T47D (cell line): ENCODE measurements at regions not wholly inside any gene's neighbourhood (a gene's known extent, or its start where the extent isn't known, plus 50 kb on each side); places are given as distances from the start of the nearest gene placed in this dataset.

ENCODE experiments used
- DNase-seq, 2 experiments: peaks; one replicate each; pipeline versions ENCODE4 v3.0.0 to v3.0.0-alpha.2; 2011 to 2012; ENCODE audit warnings: low read depth in 1 of 2, low spot score in 1 of 2
- JUND ChIP-seq: IDR thresholded peaks from 2 replicates; pipeline ENCODE4 v1.6.1; 2012; ENCODE audit warnings: low read depth
- in situ Hi-C: cut with HindIII; loops from 2 replicates; pipeline ENCODE4 v1.10.0; 2016; ENCODE audit warnings: low sequenced_read_pairs, low pct_unique_long_range_greater_than_20kb

DNA sequence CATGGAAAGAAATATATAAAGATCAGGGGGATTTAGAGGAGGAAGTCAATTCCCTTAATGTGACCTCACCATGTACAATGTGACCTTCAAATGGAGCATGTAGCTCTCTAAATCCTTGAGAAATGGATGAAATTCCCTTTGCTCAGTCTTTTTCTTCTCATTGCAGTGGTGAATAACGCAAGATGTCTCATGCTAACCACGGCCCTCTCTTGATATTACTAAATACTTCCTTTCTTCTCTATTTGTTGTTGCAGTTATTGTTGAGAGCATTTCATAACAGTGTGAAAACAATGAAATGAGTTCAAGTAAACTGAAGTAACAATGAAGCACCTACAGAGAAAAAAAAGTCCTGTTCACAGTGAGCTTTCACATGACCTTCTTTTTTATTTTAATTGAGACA is 55.6 kb downstream of the ZNF281 start:
- no peak for TF ChIP-seq JUND
- no peak for DNase-seq
- in situ Hi-C loops = no loop called here

DNA sequence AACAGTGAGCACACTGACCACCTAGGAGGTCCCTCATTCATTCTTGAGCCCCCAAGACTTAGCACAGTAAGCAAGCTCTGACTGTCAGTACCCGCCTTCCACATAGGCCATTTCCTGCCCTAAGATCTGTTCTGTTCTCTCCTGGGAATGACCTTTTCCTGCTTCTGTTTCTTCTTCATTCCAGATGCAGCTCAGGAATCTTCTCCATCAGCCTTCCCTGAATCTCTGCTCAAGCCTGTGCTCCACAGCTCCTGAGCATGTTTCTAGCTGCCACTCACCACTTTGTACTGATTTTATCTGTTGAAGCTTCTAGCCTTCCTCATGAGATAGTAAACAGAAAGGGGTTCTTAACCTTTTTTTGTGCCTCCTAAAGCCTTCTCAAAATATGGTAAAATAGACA is 56.6 kb downstream of the ZNF281 start:
- no peak for DNase-seq
- TF ChIP-seq JUND = no peak
- in situ Hi-C loops = no loop called here

DNA sequence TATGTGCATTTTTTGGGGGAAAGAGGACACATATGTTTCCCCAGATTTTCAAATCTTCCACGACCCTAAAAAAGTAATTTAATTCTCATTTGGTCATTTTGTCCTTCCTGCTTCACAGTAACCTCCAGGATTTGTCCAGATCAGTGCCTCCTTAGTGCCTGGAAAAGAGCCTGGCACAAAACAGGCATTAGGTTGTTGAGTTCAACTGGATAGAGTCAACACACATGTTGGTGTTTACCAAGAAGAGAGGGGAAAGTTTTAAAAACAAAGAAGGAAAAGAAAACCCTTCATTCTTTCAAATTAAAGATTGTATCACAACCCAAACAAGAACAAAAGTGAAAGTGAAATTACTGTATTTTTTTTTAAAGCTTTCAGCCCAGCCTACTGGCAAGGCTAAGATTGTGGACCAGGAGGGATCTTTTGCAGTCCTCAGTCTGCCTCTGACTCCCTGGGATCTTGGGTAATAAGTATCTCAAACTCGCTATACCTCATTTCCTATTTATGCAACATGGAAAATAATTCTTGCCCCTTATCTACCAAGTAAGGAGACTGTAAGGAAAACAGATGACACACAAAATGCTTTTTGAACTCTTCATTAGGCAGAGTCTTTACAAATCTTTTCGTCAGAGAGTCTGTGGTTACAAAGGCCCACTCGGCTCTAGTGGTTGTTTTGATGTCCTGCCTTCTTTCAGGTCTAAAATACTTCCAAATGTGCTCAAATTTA is 57.8 kb downstream of the ZNF281 start:
- no peak for DNase-seq
- TF ChIP-seq JUND = no peak
- in situ Hi-C loops = no loop called here

DNA sequence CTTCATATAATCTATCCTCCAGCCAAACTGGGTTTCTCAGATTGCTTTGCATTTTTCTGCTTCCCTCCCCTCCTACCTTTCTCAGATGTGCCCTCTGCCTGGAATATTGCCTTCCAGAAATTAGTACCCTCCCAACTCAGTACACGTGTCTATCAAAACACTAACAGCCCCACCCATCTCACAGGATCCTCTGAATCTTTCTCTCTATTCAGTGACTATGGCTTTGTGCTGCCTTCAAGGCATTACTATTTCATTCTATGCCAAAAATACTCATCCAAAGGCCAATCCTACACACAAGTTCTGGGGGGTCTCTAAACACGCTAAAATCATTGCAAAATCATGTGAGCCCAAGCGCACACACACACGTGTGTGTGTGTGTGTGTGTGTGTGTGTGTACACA is 58.4 kb downstream of the ZNF281 start:
- TF ChIP-seq JUND = no peak
- no peak for DNase-seq
- in situ Hi-C loops = no loop called here

DNA sequence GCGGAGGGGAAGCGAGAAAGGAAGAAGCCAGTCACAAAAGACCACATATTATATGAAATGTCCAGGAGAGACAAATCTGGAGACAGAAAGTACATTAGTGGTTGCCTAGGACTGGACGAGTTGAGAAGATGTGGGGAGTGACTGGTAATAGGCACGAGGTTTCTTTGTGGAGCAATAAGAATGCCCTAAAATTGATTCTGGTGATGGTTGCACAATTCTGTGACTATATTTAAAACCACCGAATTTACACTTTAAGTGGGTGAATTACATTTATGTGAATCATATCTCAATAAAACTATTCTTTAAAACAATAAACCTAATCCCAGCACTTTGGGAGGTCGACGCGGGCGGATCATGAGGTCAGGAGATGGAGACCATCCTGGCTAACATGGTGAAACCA is 63.1 kb downstream of the ZNF281 start:
- in situ Hi-C loops = no loop called here
- no peak for DNase-seq

DNA sequence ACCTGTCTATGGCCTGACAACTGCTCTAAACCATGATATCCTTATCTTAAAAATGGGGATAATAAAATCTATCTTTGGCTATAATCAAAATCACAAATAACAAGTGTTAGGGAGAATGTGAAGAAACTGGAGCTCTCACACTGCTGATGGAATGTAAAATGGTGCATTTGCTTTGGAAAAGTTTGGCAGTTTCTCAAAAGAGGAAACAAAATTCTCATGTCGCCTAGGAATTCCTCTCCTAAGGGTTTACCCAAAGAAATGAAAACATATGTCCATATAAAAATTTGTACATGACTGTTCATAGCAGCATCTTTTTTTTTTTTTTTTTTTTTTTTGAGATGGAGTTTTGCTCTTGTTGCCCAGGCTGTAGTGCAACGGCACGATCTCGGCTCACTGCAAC is 64.3 kb downstream of the ZNF281 start:
- in situ Hi-C loops = no loop called here
- no peak for DNase-seq
- TF ChIP-seq JUND = no peak

More for the DNA sequence above, 63.1 kb downstream of the ZNF281 start:
- no peak for TF ChIP-seq JUND

GRCh38 chr1:200343874-200344273 is 66.0 kb downstream of the ZNF281 start:
- DNase-seq = no peak
- no peak for TF ChIP-seq JUND
- in situ Hi-C loops = no loop called here

GRCh38 chr1:200342511-200343311 is 67.1 kb downstream of the ZNF281 start:
- in situ Hi-C loops = no loop called here
- DNase-seq = no peak

GRCh38 chr1:200338451-200338850 is 71.4 kb downstream of the ZNF281 start:
- in situ Hi-C loops = no loop called here
- no peak for DNase-seq
- no peak for TF ChIP-seq JUND

More at GRCh38 chr1:200342511-200343311, 67.1 kb downstream of the ZNF281 start:
- TF ChIP-seq JUND = no peak

GRCh38 chr1:200337831-200338230 is 72.0 kb downstream of the ZNF281 start:
- TF ChIP-seq JUND = no peak
- in situ Hi-C loops = no loop called here
- no peak for DNase-seq

DNA sequence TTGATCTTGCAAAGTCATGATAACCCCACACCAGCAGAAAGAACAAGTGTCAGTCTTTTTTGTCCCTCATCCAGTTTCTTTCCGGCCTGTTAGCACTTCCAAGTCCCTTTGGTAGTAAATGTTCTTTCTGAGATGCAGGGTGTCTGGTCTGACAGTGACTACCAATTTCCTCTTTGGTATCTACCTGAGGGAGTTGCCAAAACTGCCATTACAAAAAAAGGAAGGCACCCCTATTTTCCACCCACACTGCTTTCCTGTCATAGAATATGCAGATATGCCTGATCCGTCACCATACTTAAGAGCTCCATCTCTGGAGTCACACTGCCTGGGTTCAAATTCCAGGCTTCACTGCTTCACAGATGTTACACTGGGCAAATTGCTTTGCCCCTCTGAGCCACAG is 72.4 kb downstream of the ZNF281 start:
- DNase-seq = no peak
- in situ Hi-C loops = no loop called here
- TF ChIP-seq JUND = no peak

- DNase-seq = peak in 1 of 2 experiments; percentile 68
- no peak for TF ChIP-seq JUND
- in situ Hi-C loops = no loop called here
Measured at GRCh38 chr1:200336901-200337391, 72.9 kb downstream of the ZNF281 start.

- in situ Hi-C loops = no loop called here
- peak in 1 of 2 experiments; percentile 56 for DNase-seq
- TF ChIP-seq JUND = no peak
Measured at GRCh38 chr1:200336101-200336845, 73.6 kb downstream of the ZNF281 start.
